HG02610 (cell line): ENCODE measurements at regions not wholly inside any gene's neighbourhood (a gene's known extent, or its start where the extent isn't known, plus 50 kb on each side); places are given as distances from the start of the nearest gene placed in this dataset.
"Not testable (repeated sequence)": the region's sequence is repeated elsewhere in the genome, so short reads cannot be mapped to it uniquely, and the experiment has no call there.

Experiments
- ATAC-seq: cut with Tn5 transposase; IDR thresholded peaks from one replicate; pipeline ENCODE4 v1.9.1; 2021; ENCODE audit warnings: mild to moderate bottlenecking, moderate library complexity; ENCODE audit not compliant: unreplicated experiment

GRCh38 chrX:76774912-76775311 is 347.4 kb downstream of the MAGEE1 start:
- not testable (repeated sequence) for ATAC-seq

GRCh38 chrX:76796311-76796710 is 368.8 kb downstream of the MAGEE1 start:
- no peak for ATAC-seq

- ATAC-seq = no peak
Measured at GRCh38 chrX:76802708-76803107, 375.2 kb downstream of the MAGEE1 start.

GRCh38 chrX:76815754-76816153 is 388.2 kb downstream of the MAGEE1 start:
- no peak for ATAC-seq

- ATAC-seq = not testable (repeated sequence)
Measured at GRCh38 chrX:76817279-76817678, 389.8 kb downstream of the MAGEE1 start.

- no peak for ATAC-seq
Measured at GRCh38 chrX:76821276-76821675, 393.8 kb downstream of the MAGEE1 start.

- ATAC-seq = no peak
Measured at GRCh38 chrX:76827672-76828071, 400.2 kb downstream of the MAGEE1 start.

GRCh38 chrX:76840902-76841301 is 413.4 kb downstream of the MAGEE1 start:
- ATAC-seq = not testable (repeated sequence)

- ATAC-seq = no peak
Measured at GRCh38 chrX:76850851-76851250, 423.3 kb downstream of the MAGEE1 start.

- no peak for ATAC-seq
Measured at GRCh38 chrX:76862509-76862908, 435.0 kb downstream of the MAGEE1 start.

GRCh38 chrX:76893930-76894329 is 466.4 kb downstream of the MAGEE1 start:
- ATAC-seq = no peak

- ATAC-seq = no peak
Measured at GRCh38 chrX:76915836-76916235, 488.3 kb downstream of the MAGEE1 start.

GRCh38 chrX:76918033-76918432 is 490.5 kb downstream of the MAGEE1 start:
- ATAC-seq = no peak

GRCh38 chrX:76919761-76920160 is 492.3 kb downstream of the MAGEE1 start:
- no peak for ATAC-seq

- ATAC-seq = no peak
Measured at GRCh38 chrX:76920607-76921006, 493.1 kb downstream of the MAGEE1 start.

- no peak for ATAC-seq
Measured at GRCh38 chrX:76921176-76921575, 493.7 kb downstream of the MAGEE1 start.

GRCh38 chrX:76922100-76922499 is 494.6 kb downstream of the MAGEE1 start:
- no peak for ATAC-seq

- not testable (repeated sequence) for ATAC-seq
Measured at GRCh38 chrX:76924616-76925015, 497.1 kb downstream of the MAGEE1 start.

- no peak for ATAC-seq
Measured at GRCh38 chrX:76931518-76931917, 504.0 kb downstream of the MAGEE1 start.

- ATAC-seq = no peak
Measured at GRCh38 chrX:76957485-76957884, 489.7 kb upstream of the FGF16 start.

GRCh38 chrX:76971393-76972376 is 475.5 kb upstream of the FGF16 start:
- peak; percentile 75 for ATAC-seq

- no peak for ATAC-seq
Measured at GRCh38 chrX:76977452-76977851, 469.7 kb upstream of the FGF16 start.
